ENCODE measurements at regions not wholly inside any gene's neighbourhood (a gene's known extent, or its start where the extent isn't known, plus 50 kb on each side); places are given as distances from the start of the nearest gene placed in this dataset.

DNA sequence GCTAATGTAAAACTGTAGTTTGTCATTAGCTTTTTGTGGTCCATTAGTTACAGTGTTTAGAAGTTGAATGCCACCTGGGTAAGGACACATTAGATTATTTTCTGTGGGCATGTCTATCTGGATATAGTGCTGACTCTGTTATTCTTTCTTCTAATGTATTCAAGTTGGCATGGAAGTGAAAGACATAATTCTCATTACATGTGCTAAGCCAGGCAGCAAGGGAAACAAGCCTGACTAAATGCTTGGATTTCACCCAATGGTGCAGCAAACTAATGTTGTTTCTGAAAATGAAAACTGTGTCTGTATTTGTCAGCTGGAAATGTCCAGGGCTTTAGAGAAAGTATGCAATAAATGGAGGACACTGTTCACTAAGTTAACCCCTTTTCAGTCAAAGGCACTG lies 100.7 kb downstream of the NUP35 start:
- TF ChIP-seq, protein P1, sequence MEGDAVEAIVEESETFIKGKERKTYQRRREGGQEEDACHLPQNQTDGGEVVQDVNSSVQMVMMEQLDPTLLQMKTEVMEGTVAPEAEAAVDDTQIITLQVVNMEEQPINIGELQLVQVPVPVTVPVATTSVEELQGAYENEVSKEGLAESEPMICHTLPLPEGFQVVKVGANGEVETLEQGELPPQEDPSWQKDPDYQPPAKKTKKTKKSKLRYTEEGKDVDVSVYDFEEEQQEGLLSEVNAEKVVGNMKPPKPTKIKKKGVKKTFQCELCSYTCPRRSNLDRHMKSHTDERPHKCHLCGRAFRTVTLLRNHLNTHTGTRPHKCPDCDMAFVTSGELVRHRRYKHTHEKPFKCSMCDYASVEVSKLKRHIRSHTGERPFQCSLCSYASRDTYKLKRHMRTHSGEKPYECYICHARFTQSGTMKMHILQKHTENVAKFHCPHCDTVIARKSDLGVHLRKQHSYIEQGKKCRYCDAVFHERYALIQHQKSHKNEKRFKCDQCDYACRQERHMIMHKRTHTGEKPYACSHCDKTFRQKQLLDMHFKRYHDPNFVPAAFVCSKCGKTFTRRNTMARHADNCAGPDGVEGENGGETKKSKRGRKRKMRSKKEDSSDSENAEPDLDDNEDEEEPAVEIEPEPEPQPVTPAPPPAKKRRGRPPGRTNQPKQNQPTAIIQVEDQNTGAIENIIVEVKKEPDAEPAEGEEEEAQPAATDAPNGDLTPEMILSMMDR (IDR thresholded peaks at IDR 0.05), result no peak
- no peak for TF ChIP-seq POLR2A (IDR thresholded peaks at IDR 0.05)

Measured in thyroid gland (tissue), 4 donors.